Thyroid gland (tissue), 4 donors: ENCODE measurements at regions not wholly inside any gene's neighbourhood (a gene's known extent, or its start where the extent isn't known, plus 50 kb on each side); places are given as distances from the start of the nearest gene placed in this dataset.

Experiments
- CTCF ChIP-seq, 6 experiments: fragments of 200-600 bp in 3 of 6; fragments of 450-650 bp in 3 of 6; sonication (generic) in 3 of 6; IDR thresholded peaks; one replicate each; pipeline ENCODE4 v1.5.1; 2016 to 2019; ENCODE audit warnings: antibody characterized with exemption in 6 of 6, mild to moderate bottlenecking in 2 of 6, inconsistent platforms in 1 of 6, moderate library complexity in 1 of 6
- POLR2A ChIP-seq, 2 donors: fragments of 450-650 bp; IDR thresholded peaks; one replicate each; pipeline ENCODE4 v1.6.1; 2017; ENCODE audit warnings: antibody characterized with exemption in 2 of 2, mild to moderate bottlenecking in 2 of 2, moderate library complexity in 1 of 2

- TF ChIP-seq CTCF (IDR thresholded peaks at IDR 0.05) (no peak), POLR2A (IDR thresholded peaks at IDR 0.05) (no peak)
Measured at GRCh38 chr7:55277916-55278315, 87.2 kb upstream of the LANCL2 start.
